ENCODE measurements at regions not wholly inside any gene's neighbourhood (a gene's known extent, or its start where the extent isn't known, plus 50 kb on each side); places are given as distances from the start of the nearest gene placed in this dataset.

DNA sequence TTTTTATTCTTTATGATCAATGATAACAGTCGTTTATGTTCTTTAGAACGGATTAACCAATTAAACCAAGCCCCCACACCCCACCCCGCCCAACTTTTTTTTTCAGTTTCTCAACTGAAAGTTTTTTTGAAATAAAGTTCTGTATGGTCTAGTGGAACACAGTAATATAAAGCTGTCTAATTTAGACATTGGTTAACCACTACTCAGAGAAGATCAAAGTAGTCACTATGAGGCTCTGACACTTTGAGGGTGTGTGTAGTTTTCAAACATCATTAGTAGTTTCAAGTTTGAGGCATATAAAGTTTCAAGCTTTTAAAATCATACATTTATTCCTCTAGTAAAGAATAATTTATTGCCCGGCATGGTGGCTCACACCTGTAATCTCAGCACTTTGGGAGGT lies 413.2 kb downstream of the EFNB2 start:
- DNase-seq = no peak

DNA sequence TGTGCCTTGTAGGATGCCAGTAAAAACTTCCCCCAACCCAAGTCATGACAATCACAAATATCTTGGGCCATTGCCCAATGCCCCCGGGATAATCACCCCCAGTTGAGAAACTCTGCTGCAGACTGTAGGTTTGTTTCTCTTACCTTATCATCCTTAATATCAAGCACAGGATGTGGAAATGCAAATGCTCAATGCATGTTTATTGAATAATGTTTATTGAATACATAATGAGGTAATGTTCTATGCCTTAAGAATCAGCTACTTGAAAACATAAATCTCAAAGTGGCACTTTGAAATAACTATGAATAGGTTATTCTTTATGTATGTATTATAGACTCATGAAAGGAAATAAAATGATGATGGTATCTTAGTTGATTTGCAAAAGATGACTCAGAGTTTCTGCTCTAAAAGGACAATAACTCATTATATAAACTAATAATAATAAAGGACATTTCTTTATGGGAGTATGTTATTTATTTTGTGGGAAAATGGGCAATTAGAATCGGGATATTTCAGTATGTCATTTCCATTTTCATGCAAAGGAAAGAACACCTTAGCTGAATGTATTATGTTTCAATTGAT lies 414.2 kb downstream of the EFNB2 start:
- DNase-seq = no peak

DNA sequence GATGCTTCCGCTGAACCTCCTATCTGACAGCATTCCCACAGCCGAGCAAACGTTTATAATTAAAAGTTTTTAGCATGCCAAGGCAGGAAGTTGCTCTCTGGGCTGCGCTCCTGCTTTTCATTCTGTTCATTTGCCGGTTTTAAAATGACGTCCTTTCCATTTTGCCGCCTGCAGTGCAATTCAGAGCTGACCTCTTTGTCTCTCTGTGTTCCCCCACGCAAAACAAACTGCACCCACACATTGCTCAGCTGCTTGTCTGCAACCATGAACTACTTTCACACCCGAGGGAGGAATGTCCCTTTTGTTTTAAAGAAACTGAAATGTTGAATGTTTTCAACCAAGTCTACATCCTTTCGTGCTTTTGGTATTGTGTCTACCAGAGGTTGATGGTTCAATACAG lies 416.5 kb downstream of the EFNB2 start:
- no peak for DNase-seq

DNA sequence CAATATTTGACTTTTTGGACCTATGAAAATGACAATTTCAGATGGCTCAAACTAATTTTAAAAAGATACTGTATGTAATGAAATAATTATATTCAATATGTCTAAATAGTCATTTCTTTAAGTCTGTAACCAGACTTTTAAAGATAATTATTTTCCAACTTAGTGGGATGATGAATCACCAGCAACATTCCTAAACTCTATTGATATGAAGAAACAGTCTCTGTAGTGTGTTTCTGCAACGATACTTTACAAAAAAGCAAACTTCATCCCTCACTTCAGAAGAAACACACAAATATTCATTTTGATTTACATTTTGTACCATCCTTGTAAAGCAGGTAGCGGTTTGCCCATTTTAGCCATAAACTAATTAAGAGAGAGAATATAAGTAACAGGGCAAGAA lies 417.4 kb downstream of the EFNB2 start:
- no peak for DNase-seq

DNA sequence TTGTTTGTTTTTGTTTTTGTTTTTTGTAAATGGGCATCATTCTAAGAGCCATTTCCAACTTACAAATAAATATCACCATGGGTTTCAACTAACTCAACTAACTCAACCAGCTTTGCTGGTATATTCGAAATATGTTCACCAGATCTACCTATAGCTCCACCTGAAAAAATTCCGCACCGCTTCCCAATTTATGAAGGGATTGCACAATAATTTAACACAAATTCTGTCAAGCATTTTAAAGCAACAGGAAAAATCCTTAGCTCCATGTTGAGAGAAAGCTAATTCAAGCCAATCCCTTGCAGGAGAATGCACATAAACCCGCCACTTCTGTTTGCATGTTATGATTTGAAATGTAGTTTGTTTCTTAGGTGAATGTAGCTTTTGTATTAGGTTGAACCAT lies 417.8 kb downstream of the EFNB2 start:
- DNase-seq = no peak

- no peak for DNase-seq
These were observed 418.4 kb downstream of the EFNB2 start for GRCh38 chr13:106117035-106117434.

DNA sequence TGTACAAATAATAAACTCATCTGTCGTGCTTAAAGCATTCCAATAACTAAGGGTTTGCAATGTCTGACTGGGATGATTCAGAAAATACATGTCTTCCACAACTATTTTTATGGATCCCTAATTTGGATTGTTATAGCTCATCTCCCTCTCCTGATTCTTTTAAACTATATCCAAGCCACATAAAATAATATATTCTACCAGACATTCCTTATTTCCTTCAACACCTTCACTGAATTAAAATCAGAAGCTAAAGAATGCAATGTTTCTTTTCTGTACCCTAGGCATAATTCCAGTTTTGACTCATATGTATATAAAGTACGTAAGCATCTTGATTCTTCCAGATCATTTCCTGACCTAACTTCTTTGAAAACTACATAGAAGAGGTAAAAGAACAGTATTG lies 420.4 kb downstream of the EFNB2 start:
- DNase-seq = no peak

GRCh38 chr13:106113796-106114195 lies 421.7 kb downstream of the EFNB2 start:
- no peak for DNase-seq

DNA sequence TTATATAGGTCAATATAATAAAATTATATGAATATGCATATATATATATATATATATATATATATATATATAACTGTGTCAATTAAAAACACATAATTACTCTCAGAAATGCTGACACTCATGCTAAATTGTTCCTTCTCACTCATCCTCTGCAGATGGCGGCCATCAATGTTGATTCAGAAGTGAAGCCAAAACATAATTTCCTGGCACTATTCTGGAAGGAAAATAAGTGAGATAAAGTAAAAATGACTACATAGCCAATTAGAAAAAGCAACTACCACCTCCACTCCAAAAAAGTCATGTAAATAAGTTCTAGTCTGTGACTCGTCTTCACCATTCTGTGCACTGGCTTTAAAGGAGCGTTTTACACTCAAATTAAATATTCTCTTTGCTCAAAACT lies 423.3 kb downstream of the EFNB2 start:
- DNase-seq = no peak

DNA sequence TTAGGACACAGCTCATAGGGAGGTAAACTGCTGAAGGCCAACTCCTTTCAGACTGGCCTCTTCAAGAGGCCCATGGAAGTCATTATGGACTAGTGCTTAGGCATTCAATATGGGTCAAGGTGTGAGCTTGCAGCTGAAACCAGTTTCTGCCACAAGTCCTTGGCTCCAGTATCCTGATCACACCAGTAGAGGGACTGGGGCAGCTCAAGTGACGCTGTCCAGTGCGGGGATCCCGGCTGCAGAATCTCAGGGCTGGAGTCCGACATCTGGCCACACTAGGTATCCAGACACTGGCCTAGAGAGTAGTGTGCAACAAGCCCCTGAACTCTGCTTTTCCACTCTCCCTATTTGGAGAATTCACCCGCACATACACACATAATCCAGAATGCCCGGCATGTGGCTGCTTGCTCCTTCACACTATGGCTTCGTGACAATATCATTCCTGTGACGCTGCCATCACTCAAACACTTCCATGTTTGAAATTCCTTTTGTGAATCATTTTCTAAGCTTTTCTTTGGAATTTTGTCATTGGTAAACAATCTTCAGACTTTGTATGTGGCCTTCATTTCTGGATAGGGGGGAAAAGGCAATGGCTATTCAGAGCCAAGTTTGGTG lies 425.1 kb downstream of the EFNB2 start:
- no peak for DNase-seq

GRCh38 chr13:106109391-106109791 lies 426.1 kb downstream of the EFNB2 start:
- DNase-seq = no peak

GRCh38 chr13:106108346-106108745 lies 427.1 kb downstream of the EFNB2 start:
- DNase-seq = no peak

DNA sequence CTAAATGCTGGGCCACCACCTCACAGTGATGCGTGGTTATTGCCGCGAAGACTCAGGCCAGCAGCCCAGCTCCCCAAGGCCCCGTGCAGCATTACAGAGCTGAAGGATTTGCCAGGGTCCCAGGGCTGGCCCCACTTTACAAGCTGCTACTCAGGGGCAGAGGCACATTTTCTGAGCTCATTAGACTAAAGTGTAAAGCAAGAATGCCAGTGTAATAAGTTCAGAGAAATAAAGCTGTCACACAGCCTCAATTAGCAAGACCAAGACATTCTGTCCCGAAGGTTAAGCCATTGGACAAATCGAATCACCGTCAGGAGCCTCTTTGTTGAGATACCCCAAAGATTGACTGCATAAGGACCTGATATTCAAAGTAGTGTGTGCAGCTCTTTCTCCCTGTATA lies 428.4 kb downstream of the EFNB2 start:
- DNase-seq = no peak

- DNase-seq = no peak
These were observed 430.3 kb downstream of the EFNB2 start for GRCh38 chr13:106105153-106105552.

- DNase-seq = no peak
These were observed 431.1 kb downstream of the EFNB2 start for GRCh38 chr13:106104281-106104901.

DNA sequence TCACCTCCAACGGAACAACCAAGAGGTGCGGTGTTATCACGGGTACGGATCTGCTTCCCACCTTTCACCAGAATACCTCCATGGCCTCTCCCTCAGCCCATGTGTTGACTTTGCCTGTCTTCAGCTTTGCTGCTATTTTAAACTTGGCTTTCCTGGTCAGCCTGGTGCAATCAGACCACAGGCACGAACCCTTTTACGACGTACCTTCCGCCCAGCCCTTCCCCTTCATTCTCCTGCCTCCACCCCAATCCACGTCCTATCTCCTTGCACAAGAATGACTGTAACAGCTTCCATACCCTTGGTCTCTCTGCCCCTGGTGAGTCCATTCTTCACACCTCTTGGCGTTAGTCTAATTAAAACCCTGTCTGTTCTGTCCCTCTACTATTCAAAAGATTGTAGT lies 431.7 kb downstream of the EFNB2 start:
- no peak for DNase-seq

- DNase-seq = no peak
These were observed 432.7 kb downstream of the EFNB2 start for GRCh38 chr13:106102786-106103185.

DNA sequence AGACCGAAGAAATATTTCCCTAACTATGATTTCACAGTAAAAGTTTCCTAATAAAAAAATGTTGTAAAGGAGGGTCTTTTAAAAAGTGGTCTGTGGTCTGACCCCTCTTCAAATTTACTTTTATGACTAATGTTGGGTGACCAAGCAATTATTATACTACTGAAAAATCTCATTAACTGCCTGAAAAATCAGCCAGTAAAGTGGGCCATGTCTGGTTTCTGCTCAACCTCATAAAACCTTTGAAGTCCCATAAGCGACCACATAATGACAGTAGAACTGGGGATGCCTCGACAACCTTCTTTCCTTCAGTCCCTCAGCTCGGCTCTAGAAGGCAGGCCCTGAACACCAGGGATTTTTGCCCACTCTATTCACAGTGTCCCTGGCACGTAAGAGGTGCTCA lies 434.3 kb downstream of the EFNB2 start:
- no peak for DNase-seq

DNA sequence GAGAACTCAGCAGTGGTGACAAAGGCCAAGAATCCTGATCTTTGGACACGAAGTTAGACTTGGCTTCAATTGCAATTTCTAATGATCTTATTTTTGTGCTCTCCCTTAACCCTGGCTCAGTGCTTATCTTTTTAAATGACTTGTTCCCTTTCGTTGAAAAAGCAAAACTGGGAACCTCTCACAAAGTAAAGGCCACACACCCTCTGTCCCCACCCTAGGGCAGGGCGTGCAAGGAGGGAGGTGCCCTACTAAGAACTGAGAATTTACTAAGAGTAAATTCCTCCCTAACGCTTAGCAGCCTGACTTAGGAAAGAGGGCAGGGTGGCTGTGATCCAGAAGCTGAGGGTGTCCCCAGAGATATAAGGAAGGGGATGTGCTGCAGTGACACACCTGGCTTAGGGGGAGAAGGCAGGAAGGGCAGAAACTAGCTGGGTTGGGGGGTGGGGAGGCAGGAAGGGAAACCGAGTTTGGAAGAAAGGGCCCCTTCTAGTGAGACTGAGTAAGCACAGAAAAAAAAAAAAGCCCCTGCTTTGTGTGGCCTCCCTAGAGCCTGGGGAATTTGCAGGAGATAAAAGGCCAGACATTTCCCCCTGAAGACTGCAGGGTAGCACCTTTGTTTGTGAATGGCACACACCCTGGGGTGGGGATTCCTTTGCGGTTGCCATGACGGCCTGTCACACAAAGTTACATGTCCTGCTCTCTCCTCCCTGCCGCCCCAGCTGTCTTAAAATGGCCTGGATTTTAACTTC lies 435.1 kb downstream of the EFNB2 start:
- DNase-seq = no peak

GRCh38 chr13:106099765-106100164 lies 435.7 kb downstream of the EFNB2 start:
- no peak for DNase-seq

DNA sequence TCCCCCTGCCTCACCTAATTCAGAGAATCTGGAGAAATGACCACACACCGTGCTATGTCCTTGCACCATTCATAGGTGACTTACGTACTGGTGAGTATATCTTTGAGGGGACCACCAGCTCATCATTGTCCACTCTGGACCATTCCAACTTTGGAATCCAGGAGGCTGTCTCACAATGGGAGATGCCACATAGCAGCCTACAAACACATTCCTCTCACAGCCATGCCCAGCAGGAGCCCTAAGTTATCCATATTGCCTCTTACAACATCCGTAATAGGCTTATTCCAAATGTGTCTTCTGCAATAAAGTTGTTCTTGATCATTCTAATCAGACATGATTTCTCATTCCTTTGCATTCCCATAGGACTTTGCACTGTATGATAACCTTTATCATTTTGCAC lies 436.7 kb downstream of the EFNB2 start:
- no peak for DNase-seq

GRCh38 chr13:106096661-106097092 lies 438.8 kb downstream of the EFNB2 start:
- no peak for DNase-seq

GRCh38 chr13:106095919-106096318 lies 439.5 kb downstream of the EFNB2 start:
- DNase-seq = no peak

DNA sequence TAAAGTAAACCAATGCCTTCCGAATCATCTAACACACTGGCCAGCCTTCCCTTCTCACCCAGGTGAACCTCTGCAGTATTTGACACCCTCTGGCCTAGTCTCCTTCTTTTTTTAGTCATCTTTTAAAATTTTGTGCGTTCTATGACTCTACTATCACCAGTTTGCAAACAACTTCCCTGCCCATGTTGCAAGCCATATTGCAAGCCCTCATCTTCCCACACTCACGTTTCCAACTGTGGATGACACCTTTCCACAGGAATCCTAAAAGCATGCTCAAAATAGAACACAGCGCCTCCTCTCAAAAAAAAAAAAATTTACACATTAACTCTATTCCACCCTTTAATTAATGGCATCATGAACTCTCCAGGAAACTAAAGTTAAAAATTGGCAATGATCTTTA lies 440.1 kb downstream of the EFNB2 start:
- no peak for DNase-seq

All from activated gamma-delta T cell (primary cell).